Body of pancreas (tissue), 4 donors: ENCODE measurements at regions not wholly inside any gene's neighbourhood (a gene's known extent, or its start where the extent isn't known, plus 50 kb on each side); places are given as distances from the start of the nearest gene placed in this dataset.

Source experiments
- POLR2A ChIP-seq, 3 donors: fragments of 450-650 bp; IDR thresholded peaks; one replicate each; pipeline ENCODE4 v1.6.1; 2016; ENCODE audit warnings: antibody characterized with exemption in 3 of 3, mild to moderate bottlenecking in 2 of 3
- TF ChIP-seq, protein P1 (sequence below), 7 experiments: fragments of 450-650 bp in 4 of 7; fragments of 200-600 bp in 3 of 7; sonication (generic) in 3 of 7; IDR thresholded peaks; one replicate each; pipeline ENCODE4 v1.5.1; 2016 to 2019; ENCODE audit warnings: antibody characterized with exemption in 7 of 7

DNA sequence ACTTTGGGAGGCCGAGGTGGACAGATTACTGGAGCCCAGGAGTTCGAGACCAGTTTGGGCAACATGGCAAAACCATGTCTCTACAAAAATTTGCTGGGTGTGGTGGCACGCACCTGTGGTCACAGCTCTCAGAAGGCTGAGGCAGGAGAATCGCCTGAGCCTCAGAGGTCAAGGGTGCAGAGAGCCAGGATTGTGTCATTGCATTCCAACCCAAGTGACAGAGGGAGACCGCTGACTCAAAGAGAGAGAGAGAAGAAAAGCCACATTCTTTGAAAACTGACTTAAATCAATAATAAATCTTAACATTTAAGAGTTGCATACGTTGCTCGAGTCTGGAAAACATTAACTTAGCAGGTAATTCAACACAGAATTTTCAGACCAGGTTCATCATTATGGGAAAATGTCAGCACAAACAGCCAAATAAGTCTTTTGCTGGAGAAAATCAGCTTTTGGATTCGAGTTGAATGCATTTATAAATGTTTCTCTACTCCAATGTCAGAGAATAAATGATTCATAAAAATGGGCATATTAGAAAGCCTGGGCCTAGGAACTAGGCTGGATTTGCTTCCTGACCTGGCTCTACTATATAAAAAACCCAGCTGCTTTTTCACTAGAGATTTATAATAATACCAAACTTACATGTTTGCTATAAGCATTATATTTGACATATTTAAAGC is 68.3 kb upstream of the RBPJ start:
- TF ChIP-seq, protein P1, sequence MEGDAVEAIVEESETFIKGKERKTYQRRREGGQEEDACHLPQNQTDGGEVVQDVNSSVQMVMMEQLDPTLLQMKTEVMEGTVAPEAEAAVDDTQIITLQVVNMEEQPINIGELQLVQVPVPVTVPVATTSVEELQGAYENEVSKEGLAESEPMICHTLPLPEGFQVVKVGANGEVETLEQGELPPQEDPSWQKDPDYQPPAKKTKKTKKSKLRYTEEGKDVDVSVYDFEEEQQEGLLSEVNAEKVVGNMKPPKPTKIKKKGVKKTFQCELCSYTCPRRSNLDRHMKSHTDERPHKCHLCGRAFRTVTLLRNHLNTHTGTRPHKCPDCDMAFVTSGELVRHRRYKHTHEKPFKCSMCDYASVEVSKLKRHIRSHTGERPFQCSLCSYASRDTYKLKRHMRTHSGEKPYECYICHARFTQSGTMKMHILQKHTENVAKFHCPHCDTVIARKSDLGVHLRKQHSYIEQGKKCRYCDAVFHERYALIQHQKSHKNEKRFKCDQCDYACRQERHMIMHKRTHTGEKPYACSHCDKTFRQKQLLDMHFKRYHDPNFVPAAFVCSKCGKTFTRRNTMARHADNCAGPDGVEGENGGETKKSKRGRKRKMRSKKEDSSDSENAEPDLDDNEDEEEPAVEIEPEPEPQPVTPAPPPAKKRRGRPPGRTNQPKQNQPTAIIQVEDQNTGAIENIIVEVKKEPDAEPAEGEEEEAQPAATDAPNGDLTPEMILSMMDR (IDR thresholded peaks at IDR 0.05), result no peak
- TF ChIP-seq POLR2A (IDR thresholded peaks at IDR 0.05), result no peak
